Epithelial cell of proximal tubule (primary cell): ENCODE measurements at regions not wholly inside any gene's neighbourhood (a gene's known extent, or its start where the extent isn't known, plus 50 kb on each side); places are given as distances from the start of the nearest gene placed in this dataset.
"Not testable (repeated sequence)": the region's sequence is repeated elsewhere in the genome, so short reads cannot be mapped to it uniquely, and the experiment has no call there.

Source experiments
- DNase-seq: peaks from one replicate; pipeline ENCODE4 v3.0.0-alpha.2; 2011; ENCODE audit warnings: low read depth
- H3K4me3 ChIP-seq: 2 replicates; pipeline ENCODE4 v1.5.1; 2011; ENCODE audit warnings: low read depth, mild to moderate bottlenecking, low read length
- TF ChIP-seq, protein P1 (sequence below): conservative IDR thresholded peaks from 2 replicates; pipeline ENCODE4 v1.5.1; 2012; ENCODE audit warnings: low read depth, mild to moderate bottlenecking, low read length

GRCh38 chr20:57819691-57820380 is 110.0 kb upstream of the PMEPA1 start:
- TF ChIP-seq, protein P1, sequence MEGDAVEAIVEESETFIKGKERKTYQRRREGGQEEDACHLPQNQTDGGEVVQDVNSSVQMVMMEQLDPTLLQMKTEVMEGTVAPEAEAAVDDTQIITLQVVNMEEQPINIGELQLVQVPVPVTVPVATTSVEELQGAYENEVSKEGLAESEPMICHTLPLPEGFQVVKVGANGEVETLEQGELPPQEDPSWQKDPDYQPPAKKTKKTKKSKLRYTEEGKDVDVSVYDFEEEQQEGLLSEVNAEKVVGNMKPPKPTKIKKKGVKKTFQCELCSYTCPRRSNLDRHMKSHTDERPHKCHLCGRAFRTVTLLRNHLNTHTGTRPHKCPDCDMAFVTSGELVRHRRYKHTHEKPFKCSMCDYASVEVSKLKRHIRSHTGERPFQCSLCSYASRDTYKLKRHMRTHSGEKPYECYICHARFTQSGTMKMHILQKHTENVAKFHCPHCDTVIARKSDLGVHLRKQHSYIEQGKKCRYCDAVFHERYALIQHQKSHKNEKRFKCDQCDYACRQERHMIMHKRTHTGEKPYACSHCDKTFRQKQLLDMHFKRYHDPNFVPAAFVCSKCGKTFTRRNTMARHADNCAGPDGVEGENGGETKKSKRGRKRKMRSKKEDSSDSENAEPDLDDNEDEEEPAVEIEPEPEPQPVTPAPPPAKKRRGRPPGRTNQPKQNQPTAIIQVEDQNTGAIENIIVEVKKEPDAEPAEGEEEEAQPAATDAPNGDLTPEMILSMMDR = no peak
- H3K4me3 ChIP-seq = no peak overlapping the region
- no peak for DNase-seq

GRCh38 chr20:57819291-57819690 is 109.5 kb upstream of the PMEPA1 start:
- TF ChIP-seq, protein P1 = no peak
- DNase-seq = no peak
- H3K4me3 ChIP-seq = no peak overlapping the region

DNA sequence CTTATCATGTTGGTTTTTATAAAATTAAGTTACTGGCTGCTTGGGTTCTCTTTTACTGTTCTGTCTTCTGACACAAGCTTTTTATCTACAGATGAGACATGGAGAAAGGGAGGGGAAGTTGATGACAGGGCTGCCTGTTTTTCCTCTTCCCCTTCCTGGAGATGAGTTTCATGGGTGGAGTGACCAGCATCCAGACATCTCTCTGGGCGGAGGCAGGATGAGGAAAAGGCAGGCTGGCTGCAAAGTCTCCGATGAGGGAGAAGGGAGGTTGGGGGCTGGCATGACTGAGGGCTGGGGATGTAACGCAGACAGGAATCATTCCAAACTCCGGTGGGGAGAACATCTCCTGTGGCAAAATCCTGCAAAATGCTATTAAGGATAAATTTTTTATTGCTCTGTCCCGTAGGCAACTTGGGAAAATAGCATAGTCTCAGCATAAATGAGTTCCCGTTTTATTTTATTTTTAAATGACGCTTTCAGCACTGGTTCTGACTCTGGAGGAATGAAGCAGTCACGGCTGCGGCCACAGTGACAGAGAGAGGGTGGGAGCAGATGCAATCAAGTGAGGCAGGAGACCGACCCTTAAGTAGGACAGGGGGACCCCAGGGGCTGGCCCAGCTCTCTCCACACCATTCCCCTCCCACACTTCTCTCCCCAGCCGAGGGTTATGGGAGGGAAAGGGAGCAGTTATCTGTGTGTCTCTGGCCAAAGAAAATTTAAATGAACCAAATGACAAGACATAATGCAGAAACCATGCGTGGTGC is 108.8 kb upstream of the PMEPA1 start:
- DNase-seq = no peak
- H3K4me3 ChIP-seq = no peak overlapping the region
- TF ChIP-seq, protein P1 = no peak

- TF ChIP-seq, protein P1 = no peak
- DNase-seq = no peak
- no peak overlapping the region for H3K4me3 ChIP-seq
Measured at GRCh38 chr20:57815405-57815804, 105.6 kb upstream of the PMEPA1 start.

DNA sequence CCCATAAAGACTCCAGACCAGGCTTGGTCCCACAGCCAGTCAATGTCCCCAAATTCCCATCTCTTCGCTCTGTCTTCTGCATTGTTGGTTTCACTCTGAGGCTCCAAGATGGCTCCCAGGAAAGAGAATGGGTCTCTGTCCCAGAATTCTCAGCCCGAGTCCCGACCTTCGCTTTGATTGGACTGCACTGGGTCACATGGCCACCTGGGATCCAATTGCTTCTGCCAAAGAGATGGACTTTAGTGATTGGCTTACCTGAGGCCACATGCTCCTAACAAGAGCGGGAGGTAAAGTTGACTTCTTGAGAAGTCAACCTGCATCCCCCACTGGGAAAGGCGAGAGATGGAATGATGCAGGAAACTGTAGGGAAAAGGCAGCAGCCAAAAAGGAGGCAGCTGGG is 104.7 kb upstream of the PMEPA1 start:
- TF ChIP-seq, protein P1 = no peak
- DNase-seq = no peak
- no peak overlapping the region for H3K4me3 ChIP-seq

DNA sequence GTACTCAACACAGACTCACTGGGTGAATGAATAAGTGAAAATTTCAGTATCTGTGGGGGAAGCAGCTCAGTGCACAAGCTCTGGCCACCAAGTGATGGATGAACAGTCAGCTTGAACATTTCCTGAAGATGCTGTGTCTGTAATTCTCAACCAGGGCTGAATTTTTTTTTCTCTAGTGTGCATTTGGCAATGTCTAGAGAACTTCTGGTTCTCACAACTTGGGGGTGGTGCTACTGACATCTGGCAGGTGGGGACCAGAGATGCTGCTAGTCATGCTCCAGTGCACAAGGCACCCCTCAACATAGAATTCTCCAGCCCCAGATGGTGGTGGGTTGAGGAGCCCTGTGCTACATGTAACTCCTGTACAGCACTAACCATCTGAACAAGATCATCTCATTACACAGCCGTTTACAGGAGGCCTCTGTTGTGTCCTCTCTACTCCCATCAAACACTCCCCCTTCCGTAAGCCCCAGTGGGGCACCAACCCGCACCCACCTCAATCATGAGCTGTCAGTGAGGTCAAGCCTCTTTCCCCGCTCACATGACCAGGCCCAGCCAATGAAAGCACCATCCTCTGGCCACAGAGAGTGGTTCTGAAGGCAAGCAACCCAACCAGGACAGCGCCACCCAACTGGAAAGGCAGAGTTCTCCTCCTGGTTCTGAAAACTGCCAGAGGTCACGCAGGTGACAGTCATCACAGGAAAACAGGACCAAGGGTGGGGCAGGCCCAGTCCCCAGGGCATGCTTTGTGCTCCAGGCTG is 103.9 kb upstream of the PMEPA1 start:
- DNase-seq = no peak
- TF ChIP-seq, protein P1 = no peak
- H3K4me3 ChIP-seq = no peak overlapping the region

GRCh38 chr20:57812632-57813031 is 102.8 kb upstream of the PMEPA1 start:
- not testable (repeated sequence) for DNase-seq, H3K4me3 ChIP-seq
